Heart left ventricle (tissue), 13 donors: ENCODE measurements at regions not wholly inside any gene's neighbourhood (a gene's known extent, or its start where the extent isn't known, plus 50 kb on each side); places are given as distances from the start of the nearest gene placed in this dataset.

Experiments used
- CTCF ChIP-seq, 12 donors: fragments of 200-600 bp; sonication (generic) in 4 of 12; IDR thresholded peaks; one replicate each; pipeline versions ENCODE4 v1.5.0 to v1.8.0; 2018 to 2022; ENCODE audit warnings: antibody characterized with exemption in 12 of 12, mild to moderate bottlenecking in 5 of 12
- POLR2A ChIP-seq, 2 donors: fragments of 450-650 bp; IDR thresholded peaks; one replicate each; pipeline ENCODE4 v1.6.1; 2017; ENCODE audit warnings: antibody characterized with exemption in 2 of 2, mild to moderate bottlenecking in 2 of 2, moderate library complexity in 2 of 2
- donor health status: ischemic (EF 13 %, LVEDD 7.1; RV severe dilation, severe dysfunction).
- donor health status: DM: no; HTN: yes; CAD: no.
- donor health status: DM: no; HTN: no; CAD: no.
- donor health status: ischemic (EF 25% LVEDD 6.9; RV normal size, moderate dysfunction).
- donor health status: ischemic (EF 25% LVEDD 5.7; RV mildly dilated, moderate dysfunction).
- donor health status: ischemic (EF 35%, LVEDD 5.7; RV mildly dilated, moderate dysfunction).
- donor health status: nonischemic (EF 11% LVEDD 7.7; RV severe dilation, severe dysfunction).
- donor health status: DM: yes; HTN: yes; CAD: no.
- donor health status: PGD.
- donor health status: ischemic (EF 29% LVEDD 5.4; RV normal size, mild dysfunction).
- donor health status: nonischemic (EF 23%, LVEDD 6.1; RV moderate dilation, normal function).

- no peak for TF ChIP-seq CTCF (IDR thresholded peaks at IDR 0.05)
- no peak for TF ChIP-seq POLR2A (IDR thresholded peaks at IDR 0.05)
Measured at GRCh38 chr7:19392246-19392645, 247.0 kb upstream of the FERD3L start.
